GM18505 (cell line): ENCODE measurements at regions not wholly inside any gene's neighbourhood (a gene's known extent, or its start where the extent isn't known, plus 50 kb on each side); places are given as distances from the start of the nearest gene placed in this dataset.
"Not testable (repeated sequence)": the region's sequence is repeated elsewhere in the genome, so short reads cannot be mapped to it uniquely, and the experiment has no call there.

ENCODE experiments used
- ATAC-seq: cut with Tn5 transposase; IDR thresholded peaks from one replicate; pipeline ENCODE4 v1.9.1; 2021; ENCODE audit not compliant: unreplicated experiment
- POLR2A ChIP-seq: IDR thresholded peaks from 4 replicates; pipeline ENCODE4 v1.6.1; 2011; ENCODE audit warnings: borderline replicate concordance; ENCODE audit not compliant: insufficient read depth, insufficient read length; ENCODE audit errors: extremely low read depth

GRCh38 chr6:69623357-69623756, 173.5 kb downstream of the LMBRD1 start:
- no peak for TF ChIP-seq POLR2A
- ATAC-seq, result no peak

DNA sequence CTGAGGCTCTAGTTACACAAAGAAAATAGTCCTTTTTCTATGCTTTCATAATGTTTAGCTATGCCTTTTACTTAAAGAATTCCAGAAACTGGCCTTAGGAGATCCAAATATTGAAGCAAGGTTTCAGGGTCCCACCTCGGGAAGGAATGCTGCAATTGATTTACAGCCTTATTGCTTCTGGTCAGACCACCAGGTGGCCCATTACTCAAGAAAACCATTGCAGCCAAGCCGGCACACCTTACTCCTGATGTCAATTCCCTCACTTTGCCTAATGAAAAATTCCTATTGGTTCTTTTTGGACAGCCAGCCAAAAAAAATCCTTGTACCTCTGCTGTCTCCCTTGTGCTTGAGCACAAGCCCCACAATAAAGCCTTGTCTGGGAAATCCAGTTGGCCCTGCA, 173.9 kb downstream of the LMBRD1 start:
- TF ChIP-seq POLR2A, result no peak
- ATAC-seq, result no peak

DNA sequence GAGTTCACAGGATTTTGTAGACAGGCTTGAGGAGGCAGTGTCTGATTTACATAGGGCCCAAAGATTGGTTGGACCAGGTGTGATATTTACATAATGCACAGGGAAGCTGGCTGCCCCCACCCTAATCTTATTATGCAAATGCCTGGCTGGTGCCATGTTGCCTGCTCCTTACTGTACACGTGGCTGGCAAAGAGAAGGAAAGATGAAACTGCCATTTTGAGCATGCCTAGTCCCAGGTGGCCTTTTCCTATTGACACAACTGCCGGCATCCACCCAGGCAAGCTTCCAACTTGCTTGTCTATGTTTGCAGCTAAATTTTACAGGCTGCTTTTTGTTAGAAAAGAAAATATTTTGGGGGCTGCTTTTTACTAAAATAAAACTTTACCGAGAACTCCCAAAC, 174.6 kb downstream of the LMBRD1 start:
- TF ChIP-seq POLR2A, result no peak
- ATAC-seq, result no peak

DNA sequence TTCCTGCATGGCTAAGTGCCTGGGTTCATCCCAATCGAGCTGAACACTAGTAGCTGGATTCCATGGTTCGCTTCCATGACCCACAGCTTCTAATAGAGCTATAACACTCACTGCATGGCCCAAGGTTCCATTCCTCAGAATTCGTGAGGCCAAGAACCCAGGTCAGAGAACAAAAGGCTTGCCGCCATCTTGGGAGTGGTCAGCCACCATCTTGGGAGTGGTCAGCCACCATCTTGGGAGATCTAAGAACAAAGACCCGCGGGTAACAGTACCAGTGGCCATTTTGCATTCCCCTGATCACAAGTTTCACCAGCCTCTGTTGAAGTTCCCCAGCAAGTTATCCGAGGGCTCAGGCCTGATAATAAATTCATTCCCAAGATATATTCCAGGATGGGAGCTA, 179.6 kb downstream of the LMBRD1 start:
- ATAC-seq, result no peak
- no peak for TF ChIP-seq POLR2A

DNA sequence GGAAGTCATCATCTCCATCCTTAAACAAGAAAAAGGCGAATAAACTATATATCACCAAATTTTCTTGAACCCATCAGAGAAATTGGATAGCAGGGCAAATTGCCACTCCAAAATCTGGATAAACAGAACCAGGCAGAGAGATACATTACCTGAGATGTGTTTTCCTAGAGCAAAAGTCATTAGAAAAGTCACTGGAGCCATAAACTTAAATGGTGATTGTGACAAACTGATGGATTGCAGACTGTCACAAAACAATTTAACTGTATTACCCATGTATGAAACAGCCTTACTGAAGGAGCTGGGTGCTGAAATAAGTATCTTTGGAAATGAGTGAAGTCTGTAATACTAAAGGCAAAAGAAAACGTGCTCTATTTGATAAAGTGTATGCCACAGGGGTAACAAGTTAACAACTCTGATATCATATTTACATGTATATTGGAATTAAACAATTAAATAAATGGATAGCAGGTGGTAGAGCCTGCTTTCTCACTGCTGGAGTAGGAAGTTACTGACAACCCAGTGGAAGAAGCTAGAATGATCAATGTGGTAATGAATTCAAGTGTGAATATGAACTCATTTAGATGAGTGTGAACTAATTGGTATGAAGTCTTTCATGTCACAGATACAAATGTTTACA, 186.9 kb downstream of the LMBRD1 start:
- TF ChIP-seq POLR2A, result no peak
- no peak for ATAC-seq

DNA sequence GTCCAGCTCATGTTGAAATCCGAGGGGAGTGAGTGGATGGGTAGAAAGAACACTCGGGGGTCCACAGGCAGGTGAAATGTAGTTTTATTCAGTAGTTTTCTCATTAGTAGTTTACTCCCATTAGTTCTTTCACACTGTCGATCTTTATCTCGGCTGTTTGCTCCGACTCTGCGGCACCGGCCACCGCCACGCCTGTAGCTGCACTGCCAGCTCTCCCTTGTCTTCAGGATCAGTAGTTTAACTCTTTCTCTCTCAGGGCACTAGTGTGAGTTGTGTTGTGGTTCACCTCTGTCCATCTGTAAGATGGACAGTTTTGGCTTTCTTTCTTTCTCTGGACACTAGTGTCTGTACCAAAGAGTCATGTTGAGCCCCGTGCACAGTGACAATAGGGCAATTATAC, 195.7 kb downstream of the LMBRD1 start:
- no peak for ATAC-seq

GRCh38 chr6:69594405-69594804, 202.4 kb downstream of the LMBRD1 start:
- no peak for ATAC-seq
- no peak for TF ChIP-seq POLR2A

More for the DNA sequence above, 195.7 kb downstream of the LMBRD1 start:
- TF ChIP-seq POLR2A, result no peak

- ATAC-seq, result no peak
- TF ChIP-seq POLR2A, result no peak
Observed at GRCh38 chr6:69593706-69594105, 203.1 kb downstream of the LMBRD1 start.

DNA sequence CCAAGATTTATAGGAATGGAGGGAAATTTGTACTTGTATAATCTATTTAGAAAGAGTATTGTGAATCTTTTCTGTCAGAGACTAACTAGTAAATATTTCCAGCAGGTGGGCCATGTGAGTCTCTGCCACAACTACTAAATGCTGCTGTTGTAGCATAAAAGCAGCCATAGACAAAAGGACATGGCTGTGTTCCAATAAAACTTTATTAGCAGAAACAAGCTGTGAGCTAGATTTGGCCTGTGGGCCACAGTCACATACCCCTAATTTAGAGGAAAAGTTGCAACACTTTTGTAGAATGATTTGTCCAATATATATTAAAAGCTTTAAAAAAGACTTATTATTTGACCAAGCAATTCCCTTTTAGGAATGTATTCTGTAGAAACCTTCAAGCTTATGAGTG, 207.2 kb downstream of the LMBRD1 start:
- TF ChIP-seq POLR2A, result no peak
- no peak for ATAC-seq

GRCh38 chr6:69584913-69585729, 211.7 kb downstream of the LMBRD1 start:
- ATAC-seq, result peak; percentile 95
- no peak for TF ChIP-seq POLR2A

DNA sequence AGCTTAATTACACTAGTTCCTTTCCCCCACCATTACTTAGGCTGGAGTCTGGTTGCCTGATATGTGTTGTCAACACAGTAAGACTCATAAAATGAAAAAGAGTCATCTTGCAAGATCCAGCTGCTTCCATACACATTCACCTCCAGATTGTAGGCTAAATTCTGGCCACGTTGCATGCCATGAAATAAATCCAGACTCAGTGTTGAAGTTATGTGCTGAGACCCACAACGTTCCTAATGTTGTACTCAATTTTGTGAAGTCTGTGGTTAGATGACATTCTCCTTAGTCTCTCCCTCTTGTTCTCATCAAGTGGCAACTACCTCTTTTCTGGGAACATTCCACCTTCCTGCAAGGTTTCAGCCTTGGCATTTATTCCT, 212.3 kb downstream of the LMBRD1 start:
- TF ChIP-seq POLR2A, result no peak
- ATAC-seq, result no peak

- TF ChIP-seq POLR2A, result no peak
- ATAC-seq, result no peak
Observed at GRCh38 chr6:69581581-69581980, 215.2 kb downstream of the LMBRD1 start.

DNA sequence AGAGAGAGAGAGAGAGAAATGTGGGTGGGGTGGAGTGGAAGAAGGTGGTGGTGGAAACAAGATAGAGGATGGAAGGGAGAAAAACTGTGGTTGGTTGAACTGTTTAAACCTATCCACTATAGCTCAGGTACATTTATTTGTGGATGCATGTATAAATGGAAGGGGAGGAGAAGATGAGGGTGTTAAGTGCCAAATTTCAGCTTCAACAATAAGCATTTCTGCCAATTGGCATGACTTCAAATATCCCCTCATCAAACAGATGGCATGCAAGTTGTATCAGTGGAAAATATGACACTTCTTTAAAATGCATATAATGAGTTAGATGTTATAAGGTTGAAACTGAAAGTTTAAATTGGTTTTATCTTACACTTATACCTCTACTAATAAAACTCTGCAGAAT, 216.1 kb downstream of the LMBRD1 start:
- ATAC-seq, result no peak
- no peak for TF ChIP-seq POLR2A

DNA sequence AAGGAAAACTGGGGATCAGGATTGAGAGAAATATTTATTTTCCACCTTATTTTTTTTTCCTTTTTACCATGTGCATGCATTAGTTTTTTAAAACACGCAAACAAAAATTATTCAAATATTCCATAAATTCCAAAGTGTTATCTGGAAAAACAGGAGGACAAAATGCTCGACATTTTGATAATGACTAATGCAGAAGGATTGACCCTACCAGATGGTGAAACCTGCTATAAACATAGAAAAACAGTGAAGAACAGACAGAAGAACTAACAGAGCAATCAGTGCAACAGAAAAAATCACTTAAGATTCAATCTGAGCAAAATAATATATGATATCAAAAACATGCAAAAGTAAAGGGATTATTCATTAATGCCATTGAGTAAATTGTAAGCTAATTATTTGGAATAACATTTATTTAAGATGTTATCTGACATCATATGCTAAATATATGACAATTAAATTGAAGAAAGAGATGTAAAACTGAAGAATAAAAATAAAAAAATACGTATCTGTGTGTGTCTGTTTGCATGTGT, 218.4 kb downstream of the LMBRD1 start:
- TF ChIP-seq POLR2A, result no peak
- no peak for ATAC-seq

DNA sequence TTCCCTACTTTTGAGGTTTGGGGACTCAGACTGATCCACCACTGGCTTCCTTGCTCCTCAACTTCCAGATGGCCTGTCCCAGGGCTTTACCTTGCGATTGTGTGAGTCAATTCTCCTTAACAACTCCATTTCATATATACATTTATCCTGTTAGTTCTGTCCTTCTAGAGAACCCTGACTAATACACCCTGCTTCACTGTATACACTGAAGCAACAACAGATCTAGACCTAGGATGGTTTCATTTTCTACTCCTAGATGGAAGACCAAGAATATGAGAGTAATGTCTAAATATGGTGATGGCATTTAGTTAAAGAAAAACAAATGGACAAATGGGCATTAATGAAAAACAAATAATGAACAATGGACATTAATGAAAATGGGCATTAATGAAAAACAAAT, 225.6 kb downstream of the LMBRD1 start:
- TF ChIP-seq POLR2A, result no peak
- no peak for ATAC-seq

DNA sequence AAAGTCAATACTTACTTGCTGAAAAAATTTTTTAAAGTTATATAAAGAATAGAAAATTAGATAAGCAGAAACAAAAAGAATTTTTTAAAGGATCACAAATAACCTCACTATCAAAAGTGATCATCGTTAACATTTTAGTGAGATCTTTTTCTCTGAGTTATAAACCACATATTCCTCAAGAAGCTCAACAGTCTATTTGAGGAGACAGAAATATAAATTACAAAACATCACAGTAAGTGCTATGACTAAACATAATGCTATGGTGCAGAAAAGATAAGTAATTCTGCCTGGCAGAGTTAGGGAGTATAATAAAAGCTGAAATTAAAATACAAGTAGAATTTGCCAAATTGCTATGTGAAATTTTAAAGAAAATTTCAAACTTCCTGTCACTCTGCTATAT, 226.7 kb downstream of the LMBRD1 start:
- TF ChIP-seq POLR2A, result no peak
- ATAC-seq, result no peak

- not testable (repeated sequence) for ATAC-seq
Observed at GRCh38 chr6:69560597-69560996, 236.2 kb downstream of the LMBRD1 start.
